ENCODE measurements at regions not wholly inside any gene's neighbourhood (a gene's known extent, or its start where the extent isn't known, plus 50 kb on each side); places are given as distances from the start of the nearest gene placed in this dataset.

DNA sequence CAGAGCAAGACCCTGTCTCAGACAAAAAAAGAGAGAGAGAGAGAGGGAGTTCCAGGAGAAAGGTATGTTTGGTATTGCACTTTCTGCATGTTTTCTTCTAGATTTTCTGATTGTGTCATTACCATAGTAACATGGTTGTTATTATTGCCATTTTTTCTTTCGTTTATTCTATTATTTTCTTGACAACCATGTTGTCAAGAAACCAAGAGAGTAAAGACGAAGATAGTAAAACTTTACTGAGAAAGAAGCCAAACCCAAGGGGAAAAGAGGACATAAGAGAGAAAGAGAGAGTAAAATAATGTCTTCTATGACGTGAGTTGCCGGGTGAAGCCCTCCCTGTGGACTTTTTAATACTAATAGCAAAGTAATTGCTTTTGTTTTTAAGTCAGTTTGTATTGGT is 1186.0 kb upstream of the SEL1L start:
- Mint-ChIP-seq H3K9me3 (no peaks in the 10 kb centered on the region), H3K4me3 (no peak overlapping the region), H3K36me3 (ENCODE audit: low read depth) (no peaks in the 10 kb centered on the region), H3K27ac (peak overlapping the region in 2 of 3 experiments; percentile 58 to 92), H3K27me3 (ENCODE audit: low read depth) (no peaks in the 10 kb centered on the region), H3K4me1 (peaks cover 19% of the 10 kb centered on the region)
- TF ChIP-seq CTCF (IDR thresholded peaks at IDR 0.05; ENCODE audit: unreplicated experiment in 3 of 3), result no peak

DNA sequence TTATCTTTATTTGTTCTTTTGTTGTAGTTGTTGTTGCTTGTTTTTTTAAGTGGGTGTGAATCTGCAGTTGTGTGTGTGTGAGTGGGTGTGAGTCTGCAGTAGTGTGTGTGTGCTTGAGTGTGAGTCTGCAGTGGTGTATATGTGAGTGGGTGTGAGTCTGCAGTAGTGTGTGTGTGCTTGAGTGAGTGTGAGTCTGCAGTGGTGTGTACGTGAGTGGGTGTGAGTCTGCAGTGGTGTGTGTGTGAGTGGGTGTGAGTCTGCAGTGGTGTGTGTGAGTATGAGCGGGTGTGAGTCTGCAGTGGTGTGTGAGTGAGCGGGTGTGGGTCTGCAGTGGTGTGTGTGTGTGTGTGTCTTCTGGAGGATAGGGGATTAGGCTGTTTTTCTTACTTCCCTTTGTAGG is 1186.8 kb upstream of the SEL1L start:
- Mint-ChIP-seq H3K4me3 (no peak overlapping the region), H3K27ac (peak overlapping the region; percentile 39 to 82 (median 82)), H3K36me3 (ENCODE audit: low read depth) (no peaks in the 10 kb centered on the region), H3K4me1 (peaks cover 21% of the 10 kb centered on the region), H3K27me3 (ENCODE audit: low read depth) (no peaks in the 10 kb centered on the region), H3K9me3 (no peaks in the 10 kb centered on the region)
- TF ChIP-seq CTCF (IDR thresholded peaks at IDR 0.05; ENCODE audit: unreplicated experiment in 3 of 3), result no peak

DNA sequence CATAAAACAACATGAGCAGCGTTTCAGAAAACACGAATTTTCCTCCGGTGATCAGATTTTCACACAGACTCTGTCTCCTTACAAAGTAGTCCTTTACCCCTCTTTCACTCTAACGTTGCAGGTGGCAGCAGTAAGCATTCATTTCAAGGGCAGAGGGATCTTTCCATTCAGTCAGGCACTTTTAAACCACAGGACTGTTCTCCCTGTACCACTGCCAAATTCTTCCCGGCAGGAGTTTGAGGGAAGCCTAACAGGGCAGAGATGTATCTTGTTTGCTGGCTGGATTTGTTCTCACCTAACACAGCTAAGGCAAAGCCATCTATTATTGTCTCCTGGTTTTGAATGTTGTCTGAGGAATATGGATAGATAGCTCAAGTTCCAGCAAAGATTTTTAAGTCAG is 1187.3 kb upstream of the SEL1L start:
- no peaks in the 10 kb centered on the region for H3K9me3 Mint-ChIP-seq
- no peak for TF ChIP-seq CTCF (IDR thresholded peaks at IDR 0.05; ENCODE audit: unreplicated experiment in 3 of 3)
- H3K36me3 Mint-ChIP-seq (ENCODE audit: low read depth), result no peaks in the 10 kb centered on the region
- peak overlapping the region in 1 of 3 experiments; percentile 10 for H3K4me3 Mint-ChIP-seq
- H3K27me3 Mint-ChIP-seq (ENCODE audit: low read depth), result no peaks in the 10 kb centered on the region
- peaks cover 21% of the 10 kb centered on the region for H3K4me1 Mint-ChIP-seq
- H3K27ac Mint-ChIP-seq, result peak overlapping the region; percentile 39 to 82 (median 82)

GRCh38 chr14:82724316-82724715 is 1190.7 kb upstream of the SEL1L start:
- H3K27me3 Mint-ChIP-seq (ENCODE audit: low read depth), result no peaks in the 10 kb centered on the region
- H3K36me3 Mint-ChIP-seq (ENCODE audit: low read depth), result no peaks in the 10 kb centered on the region
- H3K9me3 Mint-ChIP-seq, result no peaks in the 10 kb centered on the region
- H3K4me3 Mint-ChIP-seq, result no peak overlapping the region
- peaks cover 21% of the 10 kb centered on the region for H3K4me1 Mint-ChIP-seq
- H3K27ac Mint-ChIP-seq, result no peak overlapping the region
- no peak for TF ChIP-seq CTCF (IDR thresholded peaks at IDR 0.05; ENCODE audit: unreplicated experiment in 3 of 3)

- Mint-ChIP-seq H3K4me1 (peaks cover 16% of the 10 kb centered on the region), H3K36me3 (ENCODE audit: low read depth) (no peaks in the 10 kb centered on the region), H3K27me3 (ENCODE audit: low read depth) (no peaks in the 10 kb centered on the region), H3K4me3 (no peak overlapping the region), H3K9me3 (no peaks in the 10 kb centered on the region), H3K27ac (peak overlapping the region in 1 of 3 experiments; percentile 1)
- TF ChIP-seq CTCF (IDR thresholded peaks at IDR 0.05; ENCODE audit: unreplicated experiment in 3 of 3), result no peak
Observed at GRCh38 chr14:82725213-82725612, 1191.6 kb upstream of the SEL1L start.

DNA sequence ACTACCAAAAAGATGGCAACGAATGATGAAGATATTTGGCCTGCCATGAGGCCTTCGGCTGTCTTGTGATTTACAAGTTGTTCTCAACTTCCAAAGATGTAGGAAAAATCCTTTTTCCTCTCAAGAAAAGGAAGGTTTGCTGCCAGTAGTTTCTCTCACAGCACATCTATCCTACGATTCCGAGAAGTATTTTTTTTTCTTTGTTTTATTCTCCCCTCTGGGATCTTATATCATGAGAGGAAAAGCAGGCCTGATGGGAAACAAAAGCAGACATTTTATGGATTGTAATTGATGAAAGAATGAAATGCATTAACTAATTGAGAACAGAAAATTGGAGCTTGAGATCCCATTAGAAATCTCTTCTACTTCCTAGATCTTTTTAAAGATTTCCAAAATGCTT is 1197.9 kb upstream of the SEL1L start:
- peaks cover 5% of the 10 kb centered on the region for H3K4me1 Mint-ChIP-seq
- H3K36me3 Mint-ChIP-seq (ENCODE audit: low read depth), result no peaks in the 10 kb centered on the region
- H3K9me3 Mint-ChIP-seq, result no peaks in the 10 kb centered on the region
- H3K27me3 Mint-ChIP-seq (ENCODE audit: low read depth), result no peaks in the 10 kb centered on the region
- H3K4me3 Mint-ChIP-seq, result no peak overlapping the region
- no peak for TF ChIP-seq CTCF (IDR thresholded peaks at IDR 0.05; ENCODE audit: unreplicated experiment in 3 of 3)
- H3K27ac Mint-ChIP-seq, result peak overlapping the region; percentile 30 to 68 (median 44)
